ENCODE measurements at regions not wholly inside any gene's neighbourhood (a gene's known extent, or its start where the extent isn't known, plus 50 kb on each side); places are given as distances from the start of the nearest gene placed in this dataset.

GRCh38 chr6:164807125-164807524, 502.3 kb downstream of the C6orf118 start:
- no peak for DNase-seq

GRCh38 chr6:164795056-164795815, 514.2 kb downstream of the C6orf118 start:
- no peak for DNase-seq

- no peak for DNase-seq
Measured at GRCh38 chr6:164792666-164793065, 516.7 kb downstream of the C6orf118 start.

GRCh38 chr6:164791498-164791897, 517.9 kb downstream of the C6orf118 start:
- DNase-seq: no peak

- DNase-seq: no peak
Measured at GRCh38 chr6:164763788-164764187, 545.6 kb downstream of the C6orf118 start.

- DNase-seq: no peak
Measured at GRCh38 chr6:164757451-164757850, 552.0 kb downstream of the C6orf118 start.

- no peak for DNase-seq
Measured at GRCh38 chr6:164756723-164757122, 552.7 kb downstream of the C6orf118 start.

- DNase-seq: no peak
Measured at GRCh38 chr6:164756142-164756541, 553.3 kb downstream of the C6orf118 start.

GRCh38 chr6:164753517-164753916, 555.9 kb downstream of the C6orf118 start:
- no peak for DNase-seq

- no peak for DNase-seq
Measured at GRCh38 chr6:164751395-164751794, 558.0 kb downstream of the C6orf118 start.

- DNase-seq: no peak
Measured at GRCh38 chr6:164750128-164750527, 559.3 kb downstream of the C6orf118 start.

- no peak for DNase-seq
Measured at GRCh38 chr6:164749221-164750064, 560.0 kb downstream of the C6orf118 start.

GRCh38 chr6:164744301-164744700, 565.1 kb downstream of the C6orf118 start:
- no peak for DNase-seq

- DNase-seq: no peak
Measured at GRCh38 chr6:164741938-164742451, 567.4 kb downstream of the C6orf118 start.

GRCh38 chr6:164736090-164736489, 573.3 kb downstream of the C6orf118 start:
- DNase-seq: peak in 1 of 5 experiments; percentile 5

- no peak for DNase-seq
Measured at GRCh38 chr6:164731539-164731938, 577.9 kb downstream of the C6orf118 start.

- no peak for DNase-seq
Measured at GRCh38 chr6:164721460-164721859, 587.9 kb downstream of the C6orf118 start.

- no peak for DNase-seq
Measured at GRCh38 chr6:164700497-164700896, 608.9 kb downstream of the C6orf118 start.

GRCh38 chr6:164695896-164696295, 613.5 kb downstream of the C6orf118 start:
- no peak for DNase-seq

- no peak for DNase-seq
Measured at GRCh38 chr6:164694386-164694785, 615.0 kb downstream of the C6orf118 start.

GRCh38 chr6:164693944-164694343, 615.5 kb downstream of the C6orf118 start:
- no peak for DNase-seq

GRCh38 chr6:164692772-164693510, 616.5 kb downstream of the C6orf118 start:
- no peak for DNase-seq
